Right cardiac atrium (tissue), 5 donors: ENCODE measurements at regions not wholly inside any gene's neighbourhood (a gene's known extent, or its start where the extent isn't known, plus 50 kb on each side); places are given as distances from the start of the nearest gene placed in this dataset.

Experiments used
- ATAC-seq, 2 donors: fragments of 200-7000 bp; cut with Tn5 transposase; one replicate each; pipeline versions ENCODE4 v1.8.0 to v1.9.1; 2020; ENCODE audit warnings: moderate library complexity in 2 of 2, mild to moderate bottlenecking in 1 of 2
- DNase-seq, 3 donors: peaks; one replicate each; pipeline ENCODE4 v3.0.0-alpha.2; 2020
- H3K27ac ChIP-seq: one replicate; pipeline ENCODE4 v1.5.1; 2013; ENCODE audit warnings: mild to moderate bottlenecking, low read length, control low read depth, moderate library complexity
- H3K27me3 ChIP-seq: one replicate; pipeline ENCODE4 v1.6.1; 2013; ENCODE audit not compliant: control insufficient read depth, insufficient read depth
- H3K4me1 ChIP-seq: one replicate; pipeline ENCODE4 v1.6.1; 2013; ENCODE audit warnings: low read length; ENCODE audit not compliant: control insufficient read depth, insufficient read depth
- H3K4me3 ChIP-seq: one replicate; pipeline ENCODE4 v1.5.1; 2013; ENCODE audit warnings: low read length, control low read depth
- H3K9me3 ChIP-seq: one replicate; pipeline ENCODE4 v1.6.1; 2013; ENCODE audit warnings: low read length; ENCODE audit not compliant: control insufficient read depth
- WGBS: extraction: QIAGEN DNeasy Blood & Tissue Kit; methylation state at CpG from one replicate; pipeline ENCODE4 v1.1.7; 2013; 5-methylcytosine and 5-hydroxymethylcytosine counted together
- intact Hi-C, 4 donors: fragments of 100-400 bp; cut with DNase I; formaldehyde crosslinking; loops; one replicate each; pipeline versions ENCODE4 v1.11.0 to v1.14.0; 2022 to 2023
- donor health status: healthy with polysubstance abuse.
- donor health status: DM: no; HTN: yes; CAD: no.
- donor health status: DM: no; HTN: no; CAD: no.
- donor health status: DM: no; HTN: yes; CAD: no; lungs with severe emphysema.
- donor health status: DM: yes; HTN: yes; CAD: no.

DNA sequence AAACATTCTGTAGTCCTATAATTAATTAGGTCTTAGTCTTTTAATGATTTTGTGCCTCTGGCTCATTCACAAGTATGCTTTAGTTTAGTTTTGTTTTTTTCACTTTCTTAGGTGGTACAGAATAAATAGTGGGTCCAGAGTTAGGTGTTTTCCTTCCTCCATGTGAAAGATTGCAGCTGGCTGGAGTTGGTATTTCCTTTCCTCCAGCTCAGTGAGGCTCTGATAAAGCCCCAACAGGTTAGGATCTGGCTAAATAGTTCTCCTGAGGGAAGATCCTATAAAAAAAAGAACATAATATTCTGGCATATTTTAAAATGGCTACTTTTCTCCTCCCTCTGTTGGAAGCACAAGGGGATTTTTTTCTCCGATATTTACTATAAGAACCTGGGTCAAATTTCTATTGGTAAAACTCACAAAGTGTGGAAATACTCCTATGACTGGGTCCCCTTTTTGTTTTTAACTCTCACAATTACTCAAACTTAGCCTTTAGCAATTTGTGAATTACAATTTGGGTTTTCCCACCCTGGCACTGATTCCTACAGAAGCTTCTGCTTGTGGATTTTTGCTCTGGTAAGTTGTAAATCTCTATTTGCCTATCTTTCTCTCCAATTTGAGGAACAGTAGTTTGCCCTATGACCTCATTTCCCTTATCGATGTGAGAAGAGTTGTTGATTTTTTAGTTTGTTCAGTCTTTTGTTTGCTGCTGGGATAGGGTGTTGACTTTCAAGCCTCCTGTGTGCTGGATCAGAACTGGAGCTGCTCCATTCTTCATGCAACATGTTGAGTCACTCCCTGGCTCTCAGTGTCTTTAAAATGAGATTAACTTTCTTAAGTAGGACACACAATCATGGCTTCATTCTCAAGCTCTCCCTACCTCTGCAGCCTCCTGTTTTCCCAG is 500.9 kb downstream of the RNF144A start:
- Histone ChIP-seq H3K27ac (no peak overlapping the region), H3K4me1 (no peaks in the 10 kb centered on the region), H3K9me3 (no peaks in the 10 kb centered on the region), H3K4me3 (no peak overlapping the region), H3K27me3 (no peaks in the 10 kb centered on the region)
- 52% methylated on average over 2 of the region's 2 CpGs for WGBS
- intact Hi-C loops: no loop called here
- ATAC-seq: peak; percentile 86 to 91
- DNase-seq: peak in 1 of 3 donors; percentile 23

DNA sequence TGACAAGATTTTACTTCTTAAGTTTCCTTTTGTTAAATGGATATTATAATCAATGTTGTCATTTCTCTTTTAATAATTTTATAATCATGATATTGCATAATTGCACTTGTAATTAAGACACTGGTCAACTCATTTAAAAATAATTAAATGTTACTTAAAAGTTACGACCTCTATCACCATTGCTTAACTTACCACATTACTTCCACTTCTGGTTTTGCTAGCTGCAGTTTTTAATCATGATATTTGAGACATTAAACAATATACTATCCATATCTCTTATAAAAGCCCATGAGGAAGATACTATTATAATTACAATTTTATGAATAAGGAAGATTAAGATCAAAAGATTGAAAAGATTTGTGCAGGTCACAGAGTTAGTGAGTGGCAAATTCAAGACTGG is 502.0 kb downstream of the RNF144A start:
- ATAC-seq: no peak
- 81% methylated on average over 1 of the region's 1 CpG for WGBS

DNA sequence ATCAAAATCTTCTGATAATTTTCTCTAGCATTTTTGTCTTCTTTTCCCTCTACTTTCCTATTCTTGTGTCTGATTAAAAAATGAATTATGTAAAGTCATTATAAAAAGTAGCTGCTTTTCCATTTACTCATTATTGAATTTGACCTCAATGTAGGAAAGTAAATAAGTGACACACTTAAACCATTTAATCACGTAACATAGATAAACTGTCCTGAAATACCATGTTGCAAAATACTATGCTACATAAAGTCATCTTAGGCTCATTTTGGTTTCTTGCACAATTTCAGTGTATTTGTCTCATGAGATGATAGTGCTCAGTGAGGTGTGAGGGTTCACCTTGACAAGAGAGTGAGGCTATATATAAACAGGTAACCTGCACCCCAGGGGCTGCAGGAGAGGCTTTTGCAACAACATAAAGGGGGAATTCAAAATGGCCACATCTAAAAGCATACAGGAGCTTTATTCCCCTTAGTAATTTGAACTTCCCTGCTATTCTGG is 502.7 kb downstream of the RNF144A start:
- DNase-seq: no peak
- H3K27me3 ChIP-seq: no peaks in the 10 kb centered on the region
- no peak overlapping the region for H3K27ac ChIP-seq
- no peak for ATAC-seq
- intact Hi-C loops: no loop called here
- no peaks in the 10 kb centered on the region for H3K4me1 ChIP-seq
- no peak overlapping the region for H3K4me3 ChIP-seq
- WGBS: 60% methylated on average over 1 of the region's 1 CpG
- H3K9me3 ChIP-seq: no peaks in the 10 kb centered on the region

More for the DNA sequence above, 502.0 kb downstream of the RNF144A start:
- Histone ChIP-seq H3K9me3 (no peaks in the 10 kb centered on the region), H3K27ac (no peak overlapping the region), H3K4me3 (no peak overlapping the region), H3K27me3 (no peaks in the 10 kb centered on the region), H3K4me1 (no peaks in the 10 kb centered on the region)
- intact Hi-C loops: no loop called here
- DNase-seq: no peak

DNA sequence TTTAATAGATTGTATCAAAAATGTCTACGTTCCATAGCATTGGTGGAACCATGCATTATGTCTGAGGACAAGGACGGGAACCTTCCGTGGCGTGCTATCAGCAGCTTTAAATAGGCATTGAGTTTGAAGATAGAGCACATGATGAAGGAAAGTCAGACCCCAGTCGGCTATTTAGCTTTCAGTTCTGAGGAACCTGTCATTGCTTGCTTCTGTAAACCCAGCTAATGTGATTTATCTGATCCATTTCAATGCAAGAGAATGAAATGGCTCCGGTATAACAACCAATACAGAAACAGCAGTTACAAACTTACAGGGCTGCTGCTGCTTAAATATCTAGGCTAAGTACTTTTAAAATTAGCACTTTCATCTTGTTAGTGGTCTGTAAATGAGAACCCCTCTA is 503.3 kb downstream of the RNF144A start:
- Histone ChIP-seq H3K4me1 (no peaks in the 10 kb centered on the region), H3K27me3 (no peaks in the 10 kb centered on the region), H3K4me3 (no peak overlapping the region), H3K9me3 (no peaks in the 10 kb centered on the region), H3K27ac (no peak overlapping the region)
- ATAC-seq (no peak), DNase-seq (no peak)
- intact Hi-C loops: no loop called here
- 64% methylated on average over 6 of the region's 6 CpGs for WGBS

DNA sequence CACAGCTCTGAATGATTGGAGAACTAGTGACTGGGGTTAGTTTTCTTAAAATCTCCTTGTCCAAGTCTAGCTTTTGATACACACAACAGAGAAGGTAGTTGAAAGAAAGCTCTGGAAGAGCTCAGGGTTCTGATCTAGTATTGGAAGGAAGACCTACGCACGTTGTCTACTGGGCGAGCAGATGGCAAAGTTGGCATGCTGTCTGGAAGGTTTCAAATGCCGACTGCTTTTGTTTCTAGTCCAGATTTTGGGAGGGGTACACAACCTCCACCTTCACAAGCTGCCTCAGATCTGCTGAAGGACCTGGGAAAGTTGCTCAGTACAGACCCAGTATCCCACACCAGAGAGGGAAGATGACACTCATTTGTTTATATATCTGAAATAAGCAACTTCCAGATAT is 507.3 kb downstream of the RNF144A start:
- intact Hi-C loops: no loop called here
- Histone ChIP-seq H3K9me3 (no peaks in the 10 kb centered on the region), H3K27me3 (no peaks in the 10 kb centered on the region), H3K4me3 (no peak overlapping the region), H3K4me1 (no peaks in the 10 kb centered on the region), H3K27ac (no peak overlapping the region)
- no peak for ATAC-seq
- DNase-seq: no peak
- WGBS: 81% methylated on average over 4 of the region's 4 CpGs

DNA sequence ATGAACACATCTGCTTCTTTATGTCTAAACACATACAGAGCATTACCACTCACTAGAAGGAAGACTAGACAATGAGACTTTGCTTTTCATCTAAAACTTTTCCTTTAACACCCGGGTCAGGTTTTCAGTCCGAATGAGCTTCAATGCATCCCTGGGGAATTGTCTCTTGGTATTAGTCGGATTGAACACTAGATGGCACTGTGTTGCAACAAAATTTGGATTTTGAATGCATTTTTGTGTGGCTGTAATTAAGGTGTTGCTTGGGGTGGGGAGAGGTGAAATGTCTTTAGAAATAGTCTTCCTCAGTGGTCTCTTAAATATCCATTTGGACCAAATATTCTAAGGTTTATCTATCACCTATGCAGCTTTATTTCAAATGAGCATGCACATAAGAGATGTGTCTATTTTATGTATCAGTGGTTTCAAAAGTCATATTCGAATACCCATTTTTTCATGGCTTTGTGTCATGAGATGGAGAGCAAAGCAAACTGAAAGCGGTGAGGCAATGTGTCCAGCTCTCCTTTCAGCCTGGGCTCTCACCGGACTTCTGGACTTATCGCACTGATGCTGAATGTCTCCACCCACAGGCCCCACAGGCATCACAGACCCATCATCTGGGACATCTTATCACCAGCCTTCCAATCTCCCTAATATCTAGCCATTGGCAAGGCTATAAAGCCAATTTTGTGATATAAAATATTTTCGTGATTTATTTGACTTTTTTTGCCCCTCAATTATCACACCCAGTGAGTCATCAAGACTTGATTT is 510.3 kb downstream of the RNF144A start:
- Histone ChIP-seq H3K27me3 (no peaks in the 10 kb centered on the region), H3K4me3 (no peak overlapping the region), H3K27ac (no peak overlapping the region), H3K4me1 (no peaks in the 10 kb centered on the region), H3K9me3 (no peaks in the 10 kb centered on the region)
- 40% methylated on average over 8 of the region's 8 CpGs for WGBS
- DNase-seq (no peak), ATAC-seq (peak in 1 of 2 donors; percentile 43)
- intact Hi-C loops: loop anchor here (5.0 kb wide), 1 partner anchor 1260 kb away; no protein-coding TSS in a partner anchor

DNA sequence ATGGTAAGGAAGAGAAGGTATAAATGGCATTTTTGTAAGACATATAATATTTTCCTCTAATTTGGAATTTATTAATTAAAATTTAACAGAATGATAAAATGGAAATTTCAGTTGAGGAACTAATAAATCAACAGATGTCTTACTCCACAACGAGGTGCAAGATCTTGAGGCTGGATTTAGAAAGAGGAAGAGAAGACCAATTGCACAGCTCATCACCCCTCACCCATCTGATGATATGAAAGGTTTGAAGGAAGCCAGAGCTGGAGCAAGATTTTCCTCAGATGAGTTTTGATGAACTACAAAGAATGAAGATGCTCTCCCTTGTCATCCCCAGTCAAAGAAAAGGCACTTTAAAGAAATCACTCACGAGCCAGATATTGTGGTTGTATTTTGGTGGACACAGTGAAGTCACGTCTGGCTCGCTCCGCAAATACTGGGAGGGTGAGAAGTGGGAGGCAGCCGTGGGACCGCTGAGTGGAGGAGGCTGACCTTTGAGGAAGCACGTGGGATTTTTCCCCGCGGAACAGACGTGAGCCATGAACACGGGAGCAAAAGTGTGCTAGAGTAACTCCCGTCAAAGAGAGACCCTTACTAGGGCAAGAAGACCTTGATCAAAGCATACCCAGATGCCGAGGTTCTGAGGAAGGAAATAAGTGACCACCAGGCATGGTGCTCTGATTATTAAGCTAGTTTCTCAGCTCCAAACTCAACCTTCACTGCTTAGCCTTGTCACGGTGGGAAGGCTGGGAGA is 511.4 kb downstream of the RNF144A start:
- Histone ChIP-seq H3K4me3 (no peak overlapping the region), H3K27ac (no peak overlapping the region), H3K4me1 (no peaks in the 10 kb centered on the region), H3K27me3 (no peaks in the 10 kb centered on the region), H3K9me3 (no peaks in the 10 kb centered on the region)
- WGBS: 73% methylated on average over 15 of the region's 15 CpGs
- ATAC-seq (no peak), DNase-seq (no peak)
- intact Hi-C loops: loop anchor here (5.0 kb wide), 1 partner anchor 1259 kb away; no protein-coding TSS in a partner anchor

DNA sequence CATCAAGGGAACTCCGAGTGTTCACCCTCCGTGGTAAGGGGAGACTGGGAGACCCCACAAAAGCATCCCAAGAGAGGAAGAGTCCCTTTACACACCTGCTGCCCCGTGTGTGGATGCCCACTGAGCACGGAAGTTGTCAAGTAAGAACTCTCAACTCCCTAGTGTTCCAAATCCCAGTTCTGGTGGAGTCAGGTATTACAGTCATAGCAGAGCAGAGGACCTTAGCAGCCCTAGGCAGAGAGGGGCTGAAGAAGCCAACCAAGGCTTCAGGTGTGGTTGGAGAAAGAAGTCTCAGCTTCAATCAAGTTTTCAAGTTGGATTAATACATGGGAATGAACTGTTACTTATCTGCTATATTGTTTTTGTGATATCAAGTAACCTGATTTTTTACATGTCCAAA is 512.5 kb downstream of the RNF144A start:
- intact Hi-C loops: loop anchor here (5.0 kb wide), 1 partner anchor 1258 kb away; no protein-coding TSS in a partner anchor
- H3K27ac ChIP-seq: no peak overlapping the region

DNA sequence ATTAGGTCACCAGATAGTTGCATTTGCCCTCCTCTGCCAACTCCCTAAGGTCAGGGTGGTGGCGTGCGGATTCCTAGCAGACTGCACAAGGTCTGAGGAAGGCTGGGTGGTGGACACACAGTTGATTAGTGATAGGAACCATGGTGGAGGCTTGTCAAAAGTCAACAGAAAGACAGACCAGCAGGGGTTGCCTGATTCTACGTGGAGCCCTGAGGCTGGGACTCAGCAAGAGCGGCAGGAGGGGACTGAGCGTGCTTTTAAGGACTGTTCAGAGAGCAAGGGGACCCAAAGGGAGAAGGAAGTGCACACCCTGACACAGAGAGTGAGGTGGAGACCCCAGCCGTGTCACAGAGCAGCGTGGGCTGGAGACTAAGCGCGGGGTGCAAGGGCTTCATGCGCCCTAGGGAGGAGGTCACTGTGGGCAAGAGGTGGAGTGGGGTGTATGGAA is 513.2 kb downstream of the RNF144A start:
- WGBS: 86% methylated on average over 10 of the region's 10 CpGs
- no peak overlapping the region for H3K4me3 ChIP-seq
- H3K4me1 ChIP-seq: no peaks in the 10 kb centered on the region
- no peak for ATAC-seq
- intact Hi-C loops: no loop called here
- H3K27me3 ChIP-seq: no peaks in the 10 kb centered on the region
- H3K9me3 ChIP-seq: no peaks in the 10 kb centered on the region
- H3K27ac ChIP-seq: no peak overlapping the region
- DNase-seq: no peak

More for the DNA sequence above, 512.5 kb downstream of the RNF144A start:
- no peaks in the 10 kb centered on the region for H3K27me3 ChIP-seq
- ATAC-seq (no peak), DNase-seq (no peak)
- H3K9me3 ChIP-seq: no peaks in the 10 kb centered on the region
- H3K4me3 ChIP-seq: no peak overlapping the region
- 94% methylated on average over 4 of the region's 4 CpGs for WGBS
- no peaks in the 10 kb centered on the region for H3K4me1 ChIP-seq

DNA sequence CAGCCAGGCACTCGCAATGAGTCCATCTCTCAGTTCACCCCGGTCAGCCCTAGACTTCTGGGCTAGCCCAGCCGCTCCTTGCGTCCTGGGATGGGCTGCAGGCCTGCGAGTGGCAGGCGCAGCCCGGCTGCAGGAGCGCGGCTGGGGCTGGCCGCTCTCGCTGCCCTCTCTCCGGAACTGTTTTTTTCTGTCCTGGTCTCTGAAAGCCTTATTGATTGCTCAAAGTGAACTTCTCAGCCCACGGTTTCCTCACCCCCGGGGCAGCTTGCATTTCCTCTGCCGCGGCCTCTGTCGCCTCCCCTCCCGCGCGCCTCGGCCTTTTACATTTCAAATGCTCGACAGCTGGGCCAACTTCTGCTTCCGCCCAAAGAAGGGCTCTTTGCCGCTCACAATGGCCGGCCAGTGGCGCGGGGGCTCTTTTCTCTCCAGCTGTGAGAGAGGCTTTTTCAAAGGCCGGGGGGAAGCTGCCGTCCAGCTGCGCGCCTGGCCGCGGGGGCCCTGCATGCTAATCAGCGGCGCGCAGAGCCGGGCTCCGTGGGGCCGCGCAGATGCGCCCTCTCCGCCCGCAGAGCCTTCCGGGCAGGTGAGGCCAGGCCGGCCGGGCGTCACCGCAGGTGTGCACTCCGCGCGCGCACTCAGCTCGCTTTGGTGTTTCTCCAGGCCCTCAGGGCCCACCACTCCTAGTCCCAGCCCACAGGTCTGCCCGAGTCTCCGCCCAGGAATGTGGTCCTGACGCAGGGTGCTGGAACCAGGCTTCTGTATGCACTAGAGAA is 513.8 kb downstream of the RNF144A start:
- H3K4me3 ChIP-seq: peak overlapping the region; percentile 50
- H3K9me3 ChIP-seq: no peaks in the 10 kb centered on the region
- H3K27me3 ChIP-seq: no peaks in the 10 kb centered on the region
- ATAC-seq (peak; percentile 63 to 66), DNase-seq (peak; percentile 46 to 84 (median 79))
- intact Hi-C loops: no loop called here
- WGBS: 8% methylated on average over 56 of the region's 56 CpGs
- no peaks in the 10 kb centered on the region for H3K4me1 ChIP-seq
- H3K27ac ChIP-seq: no peak overlapping the region
